ENCODE measurements at regions not wholly inside any gene's neighbourhood (a gene's known extent, or its start where the extent isn't known, plus 50 kb on each side); places are given as distances from the start of the nearest gene placed in this dataset.

GRCh38 chr2:185202381-185202780 is 536.2 kb upstream of the FSIP2 start (continued):
- no peak for TF ChIP-seq NANOG (IDR thresholded peaks at IDR 0.05; ENCODE audit: insufficient read depth, low read depth, low read length, poor library complexity, severe bottlenecking)
- no peak for TF ChIP-seq SIN3A (conservative IDR thresholded peaks at IDR 0.05 in 1 of 2, IDR thresholded peaks at IDR 0.05 in 1 of 2; ENCODE audit: low read depth in 1 of 2, low read length in 2 of 2)
- TF ChIP-seq CBX5 (IDR thresholded peaks at IDR 0.05; ENCODE audit: low read depth, low read length) = no peak
- no peak for TF ChIP-seq ATF2 (IDR thresholded peaks at IDR 0.05; ENCODE audit: low read length)
- no peak for TF ChIP-seq SP2 (IDR thresholded peaks at IDR 0.05; ENCODE audit: low read length)

Data from H1 (cell line).